ENCODE measurements at regions not wholly inside any gene's neighbourhood (a gene's known extent, or its start where the extent isn't known, plus 50 kb on each side); places are given as distances from the start of the nearest gene placed in this dataset.

DNA sequence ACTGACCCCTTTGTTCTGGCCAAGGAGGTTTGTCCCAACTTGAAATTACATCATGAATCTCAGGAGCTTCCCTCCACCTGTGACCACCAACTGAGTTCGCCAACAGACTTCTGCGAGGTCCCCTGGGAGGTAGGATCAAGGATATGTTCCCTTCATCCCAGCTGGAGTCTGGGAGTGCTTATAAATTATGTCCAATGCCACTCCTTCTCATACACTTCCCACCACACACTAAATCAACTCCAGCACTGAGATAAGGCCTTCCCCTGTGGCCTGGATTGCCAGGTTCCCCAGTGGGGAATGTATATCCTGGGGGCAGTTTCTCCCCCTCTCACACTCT lies 99.2 kb downstream of the RND3 start:
- DNase-seq (ENCODE audit: extremely low read depth in 1 of 4, low spot score in 3 of 4) (no peak), FAIRE-seq (no peak), ATAC-seq (no peak)
- peaks cover 3% of the 10 kb centered on the region; the same call in 1 of the 2 replicates for H3K9me3 ChIP-seq (replicated peaks; ENCODE audit: control insufficient read depth, insufficient read depth, low read depth, low read length)
- H4K20me1 ChIP-seq (replicated peaks; ENCODE audit: control insufficient read depth, insufficient read depth, low read length): no peaks in the 10 kb centered on the region
- H2AFZ ChIP-seq (ENCODE audit: low read depth, low read length): no peak overlapping the region
- no peaks in the 10 kb centered on the region for H3K27me3 ChIP-seq (ENCODE audit: control insufficient read depth in 2 of 2, insufficient read depth in 2 of 2, low read length in 2 of 2)
- no peak overlapping the region for H3K4me2 ChIP-seq (ENCODE audit: insufficient read depth, low read length)
- H3K4me3 ChIP-seq: no peak overlapping the region
- no peak overlapping the region for H3K9ac ChIP-seq (ENCODE audit: insufficient read depth in 1 of 2, low read depth in 2 of 2, low read length in 2 of 2)
- TF ChIP-seq TAF9B (IDR thresholded peaks at IDR 0.05; ENCODE audit: partially characterized antibody) (no peak), KLF6 (CRISPR knock-in tag; IDR thresholded peaks at IDR 0.05; ENCODE audit: borderline replicate concordance) (no peak), MTF1 (CRISPR knock-in tag; IDR thresholded peaks at IDR 0.05; ENCODE audit: borderline replicate concordance) (no peak), ZBTB26 (CRISPR knock-in tag; IDR thresholded peaks at IDR 0.05) (no peak), BRCA1 (IDR thresholded peaks at IDR 0.05) (no peak), BRCA1 (CRISPR knock-in tag; IDR thresholded peaks at IDR 0.05) (no peak), HNRNPUL1 (IDR thresholded peaks at IDR 0.05; ENCODE audit: low read length) (no peak), BRD9 (IDR thresholded peaks at IDR 0.05; ENCODE audit: low read depth, partially characterized antibody) (no peak), ZNF445 (CRISPR knock-in tag; IDR thresholded peaks at IDR 0.05; ENCODE audit: low read depth) (no peak), GATAD2B (IDR thresholded peaks at IDR 0.05; ENCODE audit: borderline replicate concordance) (no peak), HMGN3 (IDR thresholded peaks at IDR 0.05; ENCODE audit: borderline replicate concordance, extremely low read depth, insufficient read length, low read depth, low read length) (no peak), HDAC3 (IDR thresholded peaks at IDR 0.05; ENCODE audit: borderline replicate concordance, partially characterized antibody) (no peak)
- TF ChIP-seq, protein P1, sequence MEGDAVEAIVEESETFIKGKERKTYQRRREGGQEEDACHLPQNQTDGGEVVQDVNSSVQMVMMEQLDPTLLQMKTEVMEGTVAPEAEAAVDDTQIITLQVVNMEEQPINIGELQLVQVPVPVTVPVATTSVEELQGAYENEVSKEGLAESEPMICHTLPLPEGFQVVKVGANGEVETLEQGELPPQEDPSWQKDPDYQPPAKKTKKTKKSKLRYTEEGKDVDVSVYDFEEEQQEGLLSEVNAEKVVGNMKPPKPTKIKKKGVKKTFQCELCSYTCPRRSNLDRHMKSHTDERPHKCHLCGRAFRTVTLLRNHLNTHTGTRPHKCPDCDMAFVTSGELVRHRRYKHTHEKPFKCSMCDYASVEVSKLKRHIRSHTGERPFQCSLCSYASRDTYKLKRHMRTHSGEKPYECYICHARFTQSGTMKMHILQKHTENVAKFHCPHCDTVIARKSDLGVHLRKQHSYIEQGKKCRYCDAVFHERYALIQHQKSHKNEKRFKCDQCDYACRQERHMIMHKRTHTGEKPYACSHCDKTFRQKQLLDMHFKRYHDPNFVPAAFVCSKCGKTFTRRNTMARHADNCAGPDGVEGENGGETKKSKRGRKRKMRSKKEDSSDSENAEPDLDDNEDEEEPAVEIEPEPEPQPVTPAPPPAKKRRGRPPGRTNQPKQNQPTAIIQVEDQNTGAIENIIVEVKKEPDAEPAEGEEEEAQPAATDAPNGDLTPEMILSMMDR (IDR thresholded peaks at IDR 0.05 in 2 of 3, conservative IDR thresholded peaks at IDR 0.05 in 1 of 3; ENCODE audit: insufficient read depth in 2 of 3, low read depth in 1 of 3, low read length in 3 of 3): no peak
- TF ChIP-seq, protein P2, sequence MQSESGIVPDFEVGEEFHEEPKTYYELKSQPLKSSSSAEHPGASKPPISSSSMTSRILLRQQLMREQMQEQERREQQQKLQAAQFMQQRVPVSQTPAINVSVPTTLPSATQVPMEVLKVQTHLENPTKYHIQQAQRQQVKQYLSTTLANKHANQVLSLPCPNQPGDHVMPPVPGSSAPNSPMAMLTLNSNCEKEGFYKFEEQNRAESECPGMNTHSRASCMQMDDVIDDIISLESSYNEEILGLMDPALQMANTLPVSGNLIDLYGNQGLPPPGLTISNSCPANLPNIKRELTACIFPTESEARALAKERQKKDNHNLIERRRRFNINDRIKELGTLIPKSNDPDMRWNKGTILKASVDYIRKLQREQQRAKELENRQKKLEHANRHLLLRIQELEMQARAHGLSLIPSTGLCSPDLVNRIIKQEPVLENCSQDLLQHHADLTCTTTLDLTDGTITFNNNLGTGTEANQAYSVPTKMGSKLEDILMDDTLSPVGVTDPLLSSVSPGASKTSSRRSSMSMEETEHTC (IDR thresholded peaks at IDR 0.05): no peak
- no peak overlapping the region for H3K27ac ChIP-seq (ENCODE audit: extremely low read depth, low read depth, low read length)
- no peaks in the 10 kb centered on the region for H3K36me3 ChIP-seq (ENCODE audit: control insufficient read depth, insufficient read depth, low read length)
- in situ Hi-C loops (cut with MboI): no loop called here
- ChIA-PET CTCF (ENCODE audit: low intra/inter-chr PET ratio) (no interaction called here), POLR2A (no interaction called here)
- no TSS peak for BruUV-seq (replicated peaks)
- H3K9me1 ChIP-seq (ENCODE audit: control insufficient read depth, insufficient read depth, low read length): no peaks in the 10 kb centered on the region
- no peaks in the 10 kb centered on the region for H3K4me1 ChIP-seq (replicated peaks in 1 of 2; ENCODE audit: control insufficient read depth in 2 of 2, insufficient read depth in 2 of 2, low read length in 2 of 2)
- WGBS (ENCODE audit: insufficient coverage, low coverage, missing lambda C conversion rate): 0% methylated on average over 2 of the region's 2 CpGs
- no peaks in the 10 kb centered on the region for H3K79me2 ChIP-seq (ENCODE audit: control insufficient read depth, insufficient read depth, low read length)
- intact Hi-C loops (cut with micrococcal nuclease): no loop called here

Measured in K562 (cell line).